K562 (cell line): ENCODE measurements at regions not wholly inside any gene's neighbourhood (a gene's known extent, or its start where the extent isn't known, plus 50 kb on each side); places are given as distances from the start of the nearest gene placed in this dataset.

Source experiments
- ATF3 ChIP-seq, 2 experiments: fragments of 450-650 bp in 1 of 2; sonication (generic) in 1 of 2; formaldehyde crosslinking in 1 of 2; IDR thresholded peaks in 1 of 2; conservative IDR thresholded peaks in 1 of 2; 2 replicates each; pipeline versions ENCODE4 v1.6.1 to v1.8.1; 2016 to 2023; ENCODE audit warnings: mild to moderate bottlenecking in 2 of 2, moderate library complexity in 2 of 2, inconsistent platforms in 1 of 2, missing genetic modification reagents in 1 of 2
- MBD2 ChIP-seq: sonication (generic); IDR thresholded peaks from 2 replicates; pipeline ENCODE4 v1.6.1; 2016; ENCODE audit warnings: low read depth, borderline replicate concordance
- NCOR1 ChIP-seq: fragments of 450-650 bp; IDR thresholded peaks from 2 replicates; pipeline ENCODE4 v1.6.1; 2016; ENCODE audit warnings: mild to moderate bottlenecking, moderate library complexity
- PATZ1 ChIP-seq: fragments of 250-450 bp; sonication (Bioruptor Pico); IDR thresholded peaks from 2 replicates; pipeline ENCODE4 v1.5.0; 2020; ENCODE audit warnings: mild to moderate bottlenecking, borderline replicate concordance
- PTBP1 ChIP-seq: fragments of 200-400 bp; formaldehyde crosslinking; IDR thresholded peaks from 2 replicates; pipeline ENCODE4 v1.6.1; 2017; ENCODE audit warnings: low read depth, low read length
- PYGO2 ChIP-seq: fragments of 450-650 bp; IDR thresholded peaks from 2 replicates; pipeline ENCODE4 v1.6.1; 2016; ENCODE audit warnings: mild to moderate bottlenecking, missing genetic modification characterization, moderate library complexity, missing compliant biosample characterization
- RBM14 ChIP-seq: fragments of 200-400 bp; formaldehyde crosslinking; IDR thresholded peaks from 2 replicates; pipeline ENCODE4 v1.6.1; 2018; ENCODE audit warnings: low read depth, mild to moderate bottlenecking, low read length, moderate library complexity, borderline replicate concordance; ENCODE audit not compliant: insufficient read depth
- ZBTB5 ChIP-seq: fragments of 450-650 bp; IDR thresholded peaks from 2 replicates; pipeline ENCODE4 v1.6.1; 2017; ENCODE audit warnings: antibody characterized with exemption
- ZNF395 ChIP-seq: fragments of 200-800 bp; sonication (Bioruptor generic); IDR thresholded peaks from 2 replicates; pipeline ENCODE4 v1.6.1; 2017; ENCODE audit warnings: missing genetic modification characterization, missing compliant biosample characterization
- ZNF589 ChIP-seq: fragments of 200-800 bp; sonication (Bioruptor generic); IDR thresholded peaks from 2 replicates; pipeline ENCODE4 v1.6.1; 2016; ENCODE audit warnings: low read depth, missing genetic modification characterization, missing compliant biosample characterization
- ZNF77 ChIP-seq: fragments of 250-450 bp; sonication (Bioruptor Pico); IDR thresholded peaks from 2 replicates; pipeline ENCODE4 v1.5.0; 2020

GRCh38 chr6:137749696-137750211 lies 117.3 kb upstream of the TNFAIP3 start (continued):
- no peak for TF ChIP-seq ZNF395
- TF ChIP-seq ZBTB5 = no peak
- TF ChIP-seq PATZ1 = no peak
- no peak for TF ChIP-seq PYGO2
- no peak for TF ChIP-seq ZNF589 (CRISPR knock-in tag)
- TF ChIP-seq MBD2 = no peak
- no peak for TF ChIP-seq ZNF77 (CRISPR knock-in tag)
- TF ChIP-seq PTBP1 = no peak
- TF ChIP-seq RBM14 = no peak
- no peak for TF ChIP-seq NCOR1
- TF ChIP-seq ATF3 (IDR thresholded peaks at IDR 0.05) = peak; percentile 19; the same call in 1 of the 2 replicates
- TF ChIP-seq ATF3 (CRISPR knock-in tag; conservative IDR thresholded peaks at IDR 0.05) = no peak
